Liver (tissue), 8 donors: ENCODE measurements at regions not wholly inside any gene's neighbourhood (a gene's known extent, or its start where the extent isn't known, plus 50 kb on each side); places are given as distances from the start of the nearest gene placed in this dataset.

Experiments
- DNase-seq: peaks from one replicate; pipeline ENCODE4 v3.0.0-alpha.2; 2017; ENCODE audit warnings: low spot score
- H3K27ac ChIP-seq, 2 donors: one replicate each; pipeline ENCODE4 v1.7.0; 2013; ENCODE audit warnings: inconsistent platforms in 2 of 2, low read length in 2 of 2, control low read depth in 1 of 2, low read depth in 1 of 2, mild to moderate bottlenecking in 1 of 2
- H3K27me3 ChIP-seq, 4 donors: one replicate each; pipeline versions ENCODE4 v1.6.1 to v1.7.0; 2013; ENCODE audit warnings: low read length in 3 of 4, inconsistent platforms in 1 of 4, mild to moderate bottlenecking in 1 of 4, moderate library complexity in 1 of 4; ENCODE audit not compliant: control insufficient read depth in 4 of 4, insufficient read depth in 4 of 4
- H3K36me3 ChIP-seq, 4 donors: one replicate each; pipeline versions ENCODE4 v1.6.1 to v1.7.0; 2013; ENCODE audit warnings: low read length in 3 of 4, mild to moderate bottlenecking in 3 of 4, low read depth in 1 of 4, moderate library complexity in 1 of 4; ENCODE audit not compliant: control insufficient read depth in 4 of 4, insufficient read depth in 3 of 4
- H3K4me1 ChIP-seq, 4 donors: one replicate each; pipeline versions ENCODE4 v1.6.1 to v1.7.0; 2013; ENCODE audit warnings: low read length in 3 of 4, mild to moderate bottlenecking in 3 of 4, moderate library complexity in 1 of 4; ENCODE audit not compliant: control insufficient read depth in 4 of 4, insufficient read depth in 4 of 4
- H3K4me3 ChIP-seq, 3 donors: one replicate each; pipeline versions ENCODE4 v1.6.1 to v1.7.0; 2013; ENCODE audit warnings: low read length in 3 of 3, control low read depth in 1 of 3, low read depth in 1 of 3, mild to moderate bottlenecking in 1 of 3
- H3K9ac ChIP-seq, 2 donors: one replicate each; pipeline ENCODE4 v1.7.0; 2013; ENCODE audit warnings: low read length in 2 of 2, mild to moderate bottlenecking in 2 of 2, moderate library complexity in 2 of 2, control low read depth in 1 of 2, low read depth in 1 of 2
- H3K9me3 ChIP-seq, 4 donors: one replicate each; pipeline versions ENCODE4 v1.6.1 to v1.7.0; 2013; ENCODE audit warnings: low read length in 3 of 4; ENCODE audit not compliant: control insufficient read depth in 4 of 4
- EGR1 ChIP-seq, 2 donors: IDR thresholded peaks; 2 replicates each; pipeline ENCODE4 v1.6.1; 2016 to 2018; ENCODE audit warnings: antibody characterized with exemption in 2 of 2, low read depth in 2 of 2
- FOXA1 ChIP-seq: IDR thresholded peaks from 2 replicates; pipeline ENCODE4 v1.6.1; 2016; ENCODE audit warnings: antibody characterized with exemption
- FOXA2 ChIP-seq: IDR thresholded peaks from 2 replicates; pipeline ENCODE4 v1.6.1; 2016; ENCODE audit warnings: antibody characterized with exemption
- GABPA ChIP-seq, 2 donors: IDR thresholded peaks in 1 of 2; conservative IDR thresholded peaks in 1 of 2; 2 replicates each; pipeline ENCODE4 v1.6.1; 2016; ENCODE audit warnings: antibody characterized with exemption in 2 of 2, mild to moderate bottlenecking in 1 of 2, moderate library complexity in 1 of 2
- HNF4A ChIP-seq, 2 donors: conservative IDR thresholded peaks; 2 replicates each; pipeline ENCODE4 v1.6.1; 2016; ENCODE audit warnings: antibody characterized with exemption in 2 of 2, mild to moderate bottlenecking in 2 of 2
- HNF4G ChIP-seq: IDR thresholded peaks from 2 replicates; pipeline ENCODE4 v1.6.1; 2016; ENCODE audit warnings: antibody characterized with exemption
- JUND ChIP-seq, 2 donors: IDR thresholded peaks; 2 replicates each; pipeline ENCODE4 v1.6.1; 2016; ENCODE audit warnings: antibody characterized with exemption in 2 of 2
- RAD21 ChIP-seq, 2 donors: IDR thresholded peaks; 2 replicates each; pipeline ENCODE4 v1.6.1; 2016; ENCODE audit warnings: antibody characterized with exemption in 2 of 2, mild to moderate bottlenecking in 2 of 2
- REST ChIP-seq: IDR thresholded peaks from 2 replicates; pipeline ENCODE4 v1.6.1; 2016; ENCODE audit warnings: antibody characterized with exemption, mild to moderate bottlenecking
- RXRA ChIP-seq, 2 donors: IDR thresholded peaks; 2 replicates each; pipeline ENCODE4 v1.6.1; 2017 to 2018; ENCODE audit warnings: antibody characterized with exemption in 2 of 2, mild to moderate bottlenecking in 1 of 2
- SP1 ChIP-seq: IDR thresholded peaks from 2 replicates; pipeline ENCODE4 v1.6.1; 2018; ENCODE audit warnings: antibody characterized with exemption, mild to moderate bottlenecking
- TAF1 ChIP-seq: conservative IDR thresholded peaks from 2 replicates; pipeline ENCODE4 v1.6.1; 2016; ENCODE audit warnings: antibody characterized with exemption, mild to moderate bottlenecking
- ZBTB33 ChIP-seq: IDR thresholded peaks from 2 replicates; pipeline ENCODE4 v1.6.1; 2016; ENCODE audit warnings: antibody characterized with exemption
- WGBS: extraction: QIAGEN DNeasy Blood & Tissue Kit; methylation state at CpG from one replicate; pipeline ENCODE4 v1.1.7; 2013; 5-methylcytosine and 5-hydroxymethylcytosine counted together
- TF ChIP-seq, protein P1 (sequence below): IDR thresholded peaks from 2 replicates; pipeline ENCODE4 v1.6.1; 2016; ENCODE audit warnings: antibody characterized with exemption
- TF ChIP-seq, protein P2 (sequence below): fragments of 150-350 bp; IDR thresholded peaks from 2 replicates; pipeline ENCODE4 v1.5.1; 2017; ENCODE audit warnings: improper control_type of control experiment, low read depth, low read length; ENCODE audit not compliant: missing input control
- donor health status: healthy.
- donor health status: healthy.
- donor health status: healthy.
- donor health status: healthy.
- donor health status: healthy.

GRCh38 chr18:27826101-27826500 is 350.8 kb downstream of the CDH2 start:
- 88% methylated on average over 2 of the region's 2 CpGs for WGBS
- no peak for DNase-seq

DNA sequence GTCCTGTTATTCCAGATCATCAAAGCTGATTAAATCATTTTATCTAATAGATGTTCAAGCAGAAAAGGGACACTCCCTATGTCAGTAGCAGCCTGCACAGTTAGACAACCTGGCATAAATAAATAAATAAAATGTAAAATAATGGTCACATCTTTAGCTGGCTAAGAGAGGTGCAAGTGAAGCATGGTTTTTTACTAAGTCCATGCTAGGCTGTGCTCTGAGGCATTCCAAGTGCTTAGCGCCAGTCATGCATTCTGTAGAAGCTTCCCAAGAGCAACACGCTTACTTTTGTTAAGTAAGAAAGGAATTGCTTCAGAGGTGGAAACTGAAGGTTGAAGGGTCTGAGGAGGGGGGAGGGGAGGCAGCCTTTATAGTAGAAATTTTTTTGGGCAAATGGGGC is 351.2 kb downstream of the CDH2 start:
- no peaks in the 10 kb centered on the region for H3K4me1 ChIP-seq
- H3K36me3 ChIP-seq, result no peaks in the 10 kb centered on the region
- H3K4me3 ChIP-seq, result no peak overlapping the region
- peaks cover 0 to 1% (median 0%) of the 10 kb centered on the region in 4 donors for H3K9me3 ChIP-seq
- no peak overlapping the region for H3K9ac ChIP-seq
- no peak for DNase-seq
- H3K27me3 ChIP-seq, result no peaks in the 10 kb centered on the region
- WGBS, result 86% methylated on average over 2 of the region's 2 CpGs
- H3K27ac ChIP-seq, result no peak overlapping the region
- no peak for TF ChIP-seq SP1
- no peak for TF ChIP-seq ZBTB33
- no peak for TF ChIP-seq FOXA2
- no peak for TF ChIP-seq HNF4A (conservative IDR thresholded peaks at IDR 0.05)
- TF ChIP-seq FOXA1, result no peak
- TF ChIP-seq EGR1 (IDR thresholded peaks at IDR 0.05; ENCODE audit: low read depth in 2 of 2), result no peak
- no peak for TF ChIP-seq HNF4G
- no peak for TF ChIP-seq RAD21 (IDR thresholded peaks at IDR 0.05)
- no peak for TF ChIP-seq REST
- TF ChIP-seq, protein P1, sequence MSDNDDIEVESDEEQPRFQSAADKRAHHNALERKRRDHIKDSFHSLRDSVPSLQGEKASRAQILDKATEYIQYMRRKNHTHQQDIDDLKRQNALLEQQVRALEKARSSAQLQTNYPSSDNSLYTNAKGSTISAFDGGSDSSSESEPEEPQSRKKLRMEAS, result no peak
- no peak for TF ChIP-seq JUND (IDR thresholded peaks at IDR 0.05)

More at GRCh38 chr18:27826101-27826500, 350.8 kb downstream of the CDH2 start:
- Histone ChIP-seq H3K27ac (no peak overlapping the region), H3K9ac (no peak overlapping the region), H3K9me3 (peaks cover 0 to 1% (median 0%) of the 10 kb centered on the region in 4 donors), H3K36me3 (no peaks in the 10 kb centered on the region), H3K4me3 (no peak overlapping the region), H3K4me1 (no peaks in the 10 kb centered on the region), H3K27me3 (no peaks in the 10 kb centered on the region)
- TF ChIP-seq FOXA1, result no peak
- TF ChIP-seq TAF1, result no peak
- no peak for TF ChIP-seq REST
- TF ChIP-seq GABPA (IDR thresholded peaks at IDR 0.05 in 1 of 2, conservative IDR thresholded peaks at IDR 0.05 in 1 of 2), result no peak
- no peak for TF ChIP-seq EGR1 (IDR thresholded peaks at IDR 0.05; ENCODE audit: low read depth in 2 of 2)
- no peak for TF ChIP-seq RAD21 (IDR thresholded peaks at IDR 0.05)
- TF ChIP-seq, protein P2, sequence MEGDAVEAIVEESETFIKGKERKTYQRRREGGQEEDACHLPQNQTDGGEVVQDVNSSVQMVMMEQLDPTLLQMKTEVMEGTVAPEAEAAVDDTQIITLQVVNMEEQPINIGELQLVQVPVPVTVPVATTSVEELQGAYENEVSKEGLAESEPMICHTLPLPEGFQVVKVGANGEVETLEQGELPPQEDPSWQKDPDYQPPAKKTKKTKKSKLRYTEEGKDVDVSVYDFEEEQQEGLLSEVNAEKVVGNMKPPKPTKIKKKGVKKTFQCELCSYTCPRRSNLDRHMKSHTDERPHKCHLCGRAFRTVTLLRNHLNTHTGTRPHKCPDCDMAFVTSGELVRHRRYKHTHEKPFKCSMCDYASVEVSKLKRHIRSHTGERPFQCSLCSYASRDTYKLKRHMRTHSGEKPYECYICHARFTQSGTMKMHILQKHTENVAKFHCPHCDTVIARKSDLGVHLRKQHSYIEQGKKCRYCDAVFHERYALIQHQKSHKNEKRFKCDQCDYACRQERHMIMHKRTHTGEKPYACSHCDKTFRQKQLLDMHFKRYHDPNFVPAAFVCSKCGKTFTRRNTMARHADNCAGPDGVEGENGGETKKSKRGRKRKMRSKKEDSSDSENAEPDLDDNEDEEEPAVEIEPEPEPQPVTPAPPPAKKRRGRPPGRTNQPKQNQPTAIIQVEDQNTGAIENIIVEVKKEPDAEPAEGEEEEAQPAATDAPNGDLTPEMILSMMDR, result no peak
- TF ChIP-seq FOXA2, result no peak
- TF ChIP-seq RXRA (IDR thresholded peaks at IDR 0.05), result no peak
- TF ChIP-seq HNF4A (conservative IDR thresholded peaks at IDR 0.05), result no peak
- TF ChIP-seq, protein P1, result no peak
